Stomach (tissue), 8 donors: ENCODE measurements at regions not wholly inside any gene's neighbourhood (a gene's known extent, or its start where the extent isn't known, plus 50 kb on each side); places are given as distances from the start of the nearest gene placed in this dataset.
"Not testable (repeated sequence)": the region's sequence is repeated elsewhere in the genome, so short reads cannot be mapped to it uniquely, and the experiment has no call there.

ENCODE experiments used
- DNase-seq, 2 donors: peaks; one replicate each; pipeline versions ENCODE4 v3.0.0 to v3.0.0-alpha.2; 2013 to 2019
- H3K27ac ChIP-seq, 5 donors: fragments of 200-600 bp in 4 of 5; sonication (generic) in 4 of 5; one replicate each; pipeline ENCODE4 v1.5.1; 2013 to 2019; ENCODE audit warnings: mild to moderate bottlenecking in 1 of 5, moderate library complexity in 1 of 5
- H3K27me3 ChIP-seq, 3 donors: fragments of 200-600 bp; sonication (generic); one replicate each; pipeline ENCODE4 v1.5.1; 2017 to 2019; ENCODE audit warnings: mixed run types in 1 of 3
- H3K36me3 ChIP-seq, 4 donors: fragments of 200-600 bp; sonication (generic); 1 replicate in 3 of 4; 2 replicates in 1 of 4; pipeline ENCODE4 v1.5.1; 2016 to 2019
- H3K4me1 ChIP-seq, 4 donors: fragments of 200-600 bp; sonication (generic); one replicate each; pipeline ENCODE4 v1.5.1; 2016 to 2019
- H3K4me3 ChIP-seq, 4 donors: fragments of 200-600 bp; sonication (generic) in 3 of 4; one replicate each; pipeline ENCODE4 v1.5.1; 2016 to 2019; ENCODE audit warnings: mild to moderate bottlenecking in 1 of 4
- H3K9me3 ChIP-seq, 4 donors: fragments of 200-600 bp; sonication (generic); one replicate each; pipeline ENCODE4 v1.5.1; 2016 to 2019
- CTCF ChIP-seq, 7 experiments: fragments of 450-650 bp in 4 of 7; fragments of 200-600 bp in 3 of 7; sonication (generic) in 3 of 7; IDR thresholded peaks; one replicate each; pipeline ENCODE4 v1.5.1; 2016 to 2019; ENCODE audit warnings: antibody characterized with exemption in 7 of 7, control low read depth in 2 of 7, mild to moderate bottlenecking in 1 of 7
- EP300 ChIP-seq: sonication (generic); formaldehyde crosslinking; IDR thresholded peaks from one replicate; pipeline ENCODE4 v1.6.1; 2017; ENCODE audit warnings: antibody characterized with exemption
- POLR2A ChIP-seq, 4 donors: fragments of 450-650 bp; IDR thresholded peaks; one replicate each; pipeline ENCODE4 v1.6.1; 2016; ENCODE audit warnings: antibody characterized with exemption in 4 of 4, control low read depth in 2 of 4, mild to moderate bottlenecking in 1 of 4, moderate library complexity in 1 of 4
- POLR2AphosphoS5 ChIP-seq, 3 donors: sonication (generic); formaldehyde crosslinking; IDR thresholded peaks; one replicate each; pipeline ENCODE4 v1.6.1; 2016; ENCODE audit warnings: antibody characterized with exemption in 3 of 3
- WGBS, 5 donors: extraction: QIAGEN DNeasy Blood & Tissue Kit in 3 of 5; methylation state at CpG; one replicate each; pipeline versions ENCODE4 v1.1.5 to v1.1.7; 2013 to 2018; 5-methylcytosine and 5-hydroxymethylcytosine counted together
- intact Hi-C: fragments of 100-400 bp; cut with DNase I; formaldehyde crosslinking; loops from one replicate; pipeline ENCODE4 v1.15.1; 2023; ENCODE audit warnings: low total_unique reads
- donor health status: healthy with polysubstance abuse.
- donor health status: Bipolar disorder and iron deficiency.
- donor health status: healthy.

- intact Hi-C loops = no loop called here
These were observed 64.3 kb upstream of the SHANK2 start for GRCh38 chr11:71316701-71317100.

GRCh38 chr11:71312616-71313015, 60.2 kb upstream of the SHANK2 start:
- intact Hi-C loops, H3K27me3 ChIP-seq, H3K4me1 ChIP-seq, DNase-seq, H3K27ac ChIP-seq, H3K36me3 ChIP-seq, H3K4me3 ChIP-seq: not testable (repeated sequence)
- WGBS, 5 donors = 81 to 92% (median 88%) methylated on average over 9 of the region's 9 CpGs
- peaks cover 0 to 12% (median 9%) of the 10 kb centered on the region in 4 donors for H3K9me3 ChIP-seq

More at GRCh38 chr11:71316701-71317100, 64.3 kb upstream of the SHANK2 start:
- Histone ChIP-seq H3K9me3 (peaks cover 0 to 22% (median 11%) of the 10 kb centered on the region in 4 donors), H3K36me3 (no peaks in the 10 kb centered on the region), H3K4me3 (no peak overlapping the region), H3K27me3 (peaks cover 0 to under 1% (median 0%) of the 10 kb centered on the region in 3 donors), H3K4me1 (no peaks in the 10 kb centered on the region), H3K27ac (no peak overlapping the region)
- TF ChIP-seq EP300 (no peak), POLR2A (IDR thresholded peaks at IDR 0.05) (no peak), POLR2AphosphoS5 (IDR thresholded peaks at IDR 0.05) (no peak), CTCF (IDR thresholded peaks at IDR 0.05) (no peak)
- 88 to 100% (median 94%) methylated on average over 1 of the region's 1 CpG for WGBS, 5 donors
- DNase-seq = no peak

GRCh38 chr11:71311928-71312510, 59.6 kb upstream of the SHANK2 start:
- DNase-seq = peak in 1 of 2 donors; percentile 18
- WGBS, 5 donors = 60 to 70% (median 68%) methylated on average over 14 to 15 of the region's 15 CpGs
- TF ChIP-seq POLR2A (IDR thresholded peaks at IDR 0.05) (no peak), CTCF (IDR thresholded peaks at IDR 0.05) (no peak), POLR2AphosphoS5 (IDR thresholded peaks at IDR 0.05) (no peak), EP300 (no peak)
- intact Hi-C loops = no loop called here
- no peaks in the 10 kb centered on the region for H3K36me3 ChIP-seq
- peaks cover 0 to 8% (median 0%) of the 10 kb centered on the region in 4 donors for H3K4me1 ChIP-seq
- no peak overlapping the region for H3K27ac ChIP-seq
- no peak overlapping the region for H3K4me3 ChIP-seq
- H3K9me3 ChIP-seq = peaks cover 0 to 6% (median 5%) of the 10 kb centered on the region in 4 donors
- peaks cover 0 to 5% (median 0%) of the 10 kb centered on the region in 3 donors for H3K27me3 ChIP-seq

- H3K9me3 ChIP-seq = no peaks in the 10 kb centered on the region
- TF ChIP-seq POLR2A (IDR thresholded peaks at IDR 0.05) (no peak), EP300 (no peak), CTCF (IDR thresholded peaks at IDR 0.05) (no peak), POLR2AphosphoS5 (IDR thresholded peaks at IDR 0.05) (no peak)
- H3K27me3 ChIP-seq = peaks cover 0 to 5% (median 0%) of the 10 kb centered on the region in 3 donors
- H3K4me1 ChIP-seq = peaks cover 0 to 11% (median 0%) of the 10 kb centered on the region in 4 donors
- DNase-seq = peak in 1 of 2 donors; percentile 17
- intact Hi-C loops = no loop called here
- H3K4me3 ChIP-seq = no peak overlapping the region
- WGBS, 5 donors = 76 to 86% (median 83%) methylated on average over 12 to 13 of the region's 13 CpGs
- no peak overlapping the region for H3K27ac ChIP-seq
- H3K36me3 ChIP-seq = no peaks in the 10 kb centered on the region
These were observed 59.0 kb upstream of the SHANK2 start for GRCh38 chr11:71311176-71311925.

GRCh38 chr11:71310184-71310583, 57.8 kb upstream of the SHANK2 start:
- no peak for TF ChIP-seq POLR2AphosphoS5 (IDR thresholded peaks at IDR 0.05)
- no peak for TF ChIP-seq CTCF (IDR thresholded peaks at IDR 0.05)
- TF ChIP-seq POLR2A (IDR thresholded peaks at IDR 0.05) = no peak
- no peak for TF ChIP-seq EP300
- DNase-seq = peak in 1 of 2 donors; percentile 5
- Histone ChIP-seq H3K4me1 (peaks cover 0 to 11% (median 0%) of the 10 kb centered on the region in 4 donors), H3K36me3 (no peaks in the 10 kb centered on the region), H3K27ac (no peak overlapping the region), H3K27me3 (peaks cover 0 to 5% (median 0%) of the 10 kb centered on the region in 3 donors), H3K4me3 (no peak overlapping the region), H3K9me3 (no peaks in the 10 kb centered on the region)
- WGBS, 5 donors = 89 to 94% (median 91%) methylated on average over 4 of the region's 4 CpGs
- intact Hi-C loops = no loop called here
